Gastroesophageal sphincter (tissue), 4 donors: ENCODE measurements at regions not wholly inside any gene's neighbourhood (a gene's known extent, or its start where the extent isn't known, plus 50 kb on each side); places are given as distances from the start of the nearest gene placed in this dataset.

Source experiments
- ATAC-seq: fragments of 150-250 bp; one replicate; pipeline ENCODE4 v1.9.1; 2016; ENCODE audit warnings: mild to moderate bottlenecking, moderate library complexity
- H3K27ac ChIP-seq, 4 donors: fragments of 200-600 bp; sonication (generic) in 3 of 4; 1 replicate in 3 of 4; 2 replicates in 1 of 4; pipeline ENCODE4 v1.5.1; 2016 to 2019
- H3K27me3 ChIP-seq: fragments of 200-600 bp; sonication (generic); one replicate; pipeline ENCODE4 v1.5.1; 2019
- H3K36me3 ChIP-seq, 2 donors: fragments of 200-600 bp; sonication (generic); one replicate each; pipeline ENCODE4 v1.5.1; 2019; ENCODE audit warnings: control low read depth in 1 of 2
- H3K4me1 ChIP-seq, 3 donors: fragments of 200-600 bp; sonication (generic); 1 replicate in 2 of 3; 2 replicates in 1 of 3; pipeline ENCODE4 v1.5.1; 2016 to 2019; ENCODE audit warnings: control low read depth in 2 of 3
- H3K4me3 ChIP-seq, 2 donors: fragments of 200-600 bp; sonication (generic); one replicate each; pipeline ENCODE4 v1.5.1; 2019; ENCODE audit warnings: mild to moderate bottlenecking in 1 of 2, moderate library complexity in 1 of 2
- H3K9me3 ChIP-seq, 3 donors: fragments of 200-600 bp; sonication (generic); one replicate each; pipeline ENCODE4 v1.5.1; 2017 to 2019; ENCODE audit warnings: control low read depth in 2 of 3
- EP300 ChIP-seq: sonication (generic); formaldehyde crosslinking; IDR thresholded peaks from one replicate; pipeline ENCODE4 v1.6.1; 2017; ENCODE audit warnings: antibody characterized with exemption, mild to moderate bottlenecking
- POLR2A ChIP-seq, 2 donors: fragments of 450-650 bp; IDR thresholded peaks; one replicate each; pipeline ENCODE4 v1.6.1; 2017; ENCODE audit warnings: antibody characterized with exemption in 2 of 2, mild to moderate bottlenecking in 2 of 2, moderate library complexity in 1 of 2
- POLR2AphosphoS5 ChIP-seq: sonication (generic); formaldehyde crosslinking; IDR thresholded peaks from one replicate; pipeline ENCODE4 v1.6.1; 2017; ENCODE audit warnings: antibody characterized with exemption
- WGBS, 2 donors: methylation state at CpG; one replicate each; pipeline ENCODE4 v1.1.5; 2018; ENCODE audit warnings: low coverage in 1 of 2; 5-methylcytosine and 5-hydroxymethylcytosine counted together
- small RNA-seq, 4 donors: library from RNA; depleted of rRNA; stranded (forward); fragments of <200 nt; gene quantifications; one replicate each; pipeline ENCODE3, GENCODE V24; 2016
- TF ChIP-seq, protein P1 (sequence below), 4 experiments: fragments of 200-600 bp in 2 of 4; fragments of 450-650 bp in 2 of 4; sonication (generic) in 1 of 4; IDR thresholded peaks; one replicate each; pipeline ENCODE4 v1.5.1; 2017 to 2019; ENCODE audit warnings: antibody characterized with exemption in 4 of 4, mild to moderate bottlenecking in 2 of 4, moderate library complexity in 2 of 4

DNA sequence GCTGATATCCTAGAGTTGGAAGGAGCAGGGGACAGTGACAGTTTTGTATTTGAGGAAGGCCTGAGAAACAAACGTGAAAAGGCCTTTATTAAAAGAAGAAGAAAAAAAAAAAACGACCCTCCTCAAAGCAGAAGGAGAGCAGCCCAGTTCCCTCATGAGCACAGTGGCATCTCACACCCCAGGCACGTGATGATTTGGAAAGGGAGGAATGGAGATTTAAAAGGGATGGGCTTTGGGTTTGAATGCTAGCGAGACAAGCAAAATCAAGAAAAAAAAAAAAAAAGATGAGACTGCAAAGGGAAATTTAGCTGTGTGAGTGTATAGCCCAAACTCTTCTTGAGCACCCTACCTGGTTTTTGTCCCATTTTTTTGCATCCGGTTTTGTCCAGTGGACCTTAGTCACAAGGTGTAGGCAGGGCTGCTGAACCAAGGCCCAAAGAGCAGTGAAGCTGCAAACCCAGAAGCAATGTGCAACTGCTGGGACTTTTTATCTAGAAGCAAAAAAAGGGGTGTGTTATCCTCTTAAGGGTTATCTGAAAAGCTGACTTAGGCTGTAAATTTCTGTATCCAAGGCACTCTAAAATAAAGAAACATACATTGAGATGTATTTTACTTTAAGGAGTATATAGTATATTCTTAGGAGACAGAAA is 54.5 kb upstream of the RREB1 start:
- 56 to 70% methylated on average over 1 to 5 of the region's 5 CpGs for WGBS, 2 donors
- no peaks in the 10 kb centered on the region for H3K9me3 ChIP-seq
- ATAC-seq, result no peak
- H3K27ac ChIP-seq, result peak overlapping the region in 3 of 4 donors; percentile 76 to 83 (median 82)
- TF ChIP-seq POLR2A (IDR thresholded peaks at IDR 0.05), result no peak
- TF ChIP-seq, protein P1, sequence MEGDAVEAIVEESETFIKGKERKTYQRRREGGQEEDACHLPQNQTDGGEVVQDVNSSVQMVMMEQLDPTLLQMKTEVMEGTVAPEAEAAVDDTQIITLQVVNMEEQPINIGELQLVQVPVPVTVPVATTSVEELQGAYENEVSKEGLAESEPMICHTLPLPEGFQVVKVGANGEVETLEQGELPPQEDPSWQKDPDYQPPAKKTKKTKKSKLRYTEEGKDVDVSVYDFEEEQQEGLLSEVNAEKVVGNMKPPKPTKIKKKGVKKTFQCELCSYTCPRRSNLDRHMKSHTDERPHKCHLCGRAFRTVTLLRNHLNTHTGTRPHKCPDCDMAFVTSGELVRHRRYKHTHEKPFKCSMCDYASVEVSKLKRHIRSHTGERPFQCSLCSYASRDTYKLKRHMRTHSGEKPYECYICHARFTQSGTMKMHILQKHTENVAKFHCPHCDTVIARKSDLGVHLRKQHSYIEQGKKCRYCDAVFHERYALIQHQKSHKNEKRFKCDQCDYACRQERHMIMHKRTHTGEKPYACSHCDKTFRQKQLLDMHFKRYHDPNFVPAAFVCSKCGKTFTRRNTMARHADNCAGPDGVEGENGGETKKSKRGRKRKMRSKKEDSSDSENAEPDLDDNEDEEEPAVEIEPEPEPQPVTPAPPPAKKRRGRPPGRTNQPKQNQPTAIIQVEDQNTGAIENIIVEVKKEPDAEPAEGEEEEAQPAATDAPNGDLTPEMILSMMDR (IDR thresholded peaks at IDR 0.05), result no peak
- no peak for TF ChIP-seq EP300
- no peak for TF ChIP-seq POLR2AphosphoS5
- no peaks in the 10 kb centered on the region for H3K36me3 ChIP-seq
- H3K27me3 ChIP-seq, result no peaks in the 10 kb centered on the region
- peaks cover 0 to 28% (median 4%) of the 10 kb centered on the region in 3 donors for H3K4me1 ChIP-seq
- H3K4me3 ChIP-seq, result no peak overlapping the region

Small RNA genes in the stretch of these regions (small RNA-seq; reads per million reads assigned to genes)
- gene RN7SL554P, result 0 reads per million in 4 donors
